ENCODE measurements at regions not wholly inside any gene's neighbourhood (a gene's known extent, or its start where the extent isn't known, plus 50 kb on each side); places are given as distances from the start of the nearest gene placed in this dataset.
A peak's percentile ranks its signal among the peaks of the same experiment; 100 is the strongest.
"Not testable (repeated sequence)": the region's sequence is repeated elsewhere in the genome, so short reads cannot be mapped to it uniquely, and the experiment has no call there.

DNA sequence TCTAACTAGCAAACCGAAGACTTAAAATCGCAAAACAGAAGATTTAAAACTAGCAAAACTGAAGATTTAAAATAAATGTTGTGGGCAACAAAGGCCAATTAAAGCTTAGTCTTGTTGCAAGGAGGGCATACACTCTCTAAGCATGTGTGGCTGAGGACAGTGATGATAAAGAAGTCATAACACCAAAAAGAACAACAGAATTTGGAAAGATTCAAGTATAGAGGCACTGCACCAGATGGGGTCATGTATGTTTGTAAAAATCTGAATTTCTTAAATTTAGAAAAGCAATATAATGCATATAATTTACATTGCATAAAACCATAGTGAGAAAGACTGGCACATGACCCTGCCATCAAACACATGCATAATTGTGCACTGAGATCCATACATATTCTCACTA is 743.8 kb downstream of the TAF11L14 start:
- Mint-ChIP-seq H3K9me3 (no peaks in the 10 kb centered on the region), H3K4me1 (no peaks in the 10 kb centered on the region), H3K36me3 (no peaks in the 10 kb centered on the region), H3K27me3 (no peaks in the 10 kb centered on the region), H3K27ac (no peak overlapping the region), H3K4me3 (no peak overlapping the region)
- no peak for DNase-seq

DNA sequence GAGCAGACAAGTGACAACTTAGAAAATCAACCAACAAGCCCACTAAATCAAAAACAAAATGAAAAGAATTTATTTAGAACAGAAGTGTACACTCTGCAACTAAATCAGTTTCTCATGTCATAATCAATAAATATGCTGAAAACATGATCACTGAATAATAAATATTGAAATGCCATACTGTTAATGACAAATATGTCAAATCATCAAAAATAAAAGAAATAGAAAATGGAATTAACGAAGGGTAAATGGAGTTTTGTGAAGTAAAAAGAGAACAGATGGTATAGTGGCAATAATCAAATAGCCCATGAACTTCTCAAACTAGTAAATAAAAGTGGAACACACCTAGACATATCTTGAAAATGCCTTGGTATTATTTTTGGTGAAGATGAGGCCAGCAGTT is 744.9 kb downstream of the TAF11L14 start:
- no peaks in the 10 kb centered on the region for H3K4me1 Mint-ChIP-seq
- H3K9me3 Mint-ChIP-seq: no peaks in the 10 kb centered on the region
- H3K36me3 Mint-ChIP-seq: no peaks in the 10 kb centered on the region
- DNase-seq: no peak
- no peak overlapping the region for H3K27ac Mint-ChIP-seq
- H3K4me3 Mint-ChIP-seq: no peak overlapping the region
- no peaks in the 10 kb centered on the region for H3K27me3 Mint-ChIP-seq

- Mint-ChIP-seq H3K27ac (no peak overlapping the region), H3K27me3 (no peaks in the 10 kb centered on the region), H3K4me3 (no peak overlapping the region), H3K9me3 (no peaks in the 10 kb centered on the region), H3K36me3 (no peaks in the 10 kb centered on the region), H3K4me1 (no peaks in the 10 kb centered on the region)
- no peak for DNase-seq
Observed at GRCh38 chr5:18380729-18381362, 746.6 kb downstream of the TAF11L14 start.

- Mint-ChIP-seq H3K9me3 (no peaks in the 10 kb centered on the region), H3K27me3 (no peaks in the 10 kb centered on the region), H3K27ac (no peak overlapping the region)
Observed at GRCh38 chr5:18393565-18394442, 759.5 kb downstream of the TAF11L14 start.

GRCh38 chr5:18394443-18394804 is 760.2 kb downstream of the TAF11L14 start:
- Mint-ChIP-seq H3K27ac (no peak overlapping the region), H3K4me3 (no peak overlapping the region), H3K4me1 (no peaks in the 10 kb centered on the region), H3K36me3 (no peaks in the 10 kb centered on the region), H3K27me3 (no peaks in the 10 kb centered on the region), H3K9me3 (no peaks in the 10 kb centered on the region)
- no peak for DNase-seq

More at GRCh38 chr5:18393565-18394442, 759.5 kb downstream of the TAF11L14 start:
- DNase-seq: peak; percentile 18
- Mint-ChIP-seq H3K4me1 (no peaks in the 10 kb centered on the region), H3K4me3 (no peak overlapping the region), H3K36me3 (no peaks in the 10 kb centered on the region)

- Mint-ChIP-seq H3K9me3 (no peaks in the 10 kb centered on the region), H3K27me3 (no peaks in the 10 kb centered on the region), H3K36me3 (no peaks in the 10 kb centered on the region), H3K4me3 (no peak overlapping the region), H3K4me1 (no peaks in the 10 kb centered on the region), H3K27ac (no peak overlapping the region)
- no peak for DNase-seq
Observed at GRCh38 chr5:18395126-18396110, 761.2 kb downstream of the TAF11L14 start.

DNA sequence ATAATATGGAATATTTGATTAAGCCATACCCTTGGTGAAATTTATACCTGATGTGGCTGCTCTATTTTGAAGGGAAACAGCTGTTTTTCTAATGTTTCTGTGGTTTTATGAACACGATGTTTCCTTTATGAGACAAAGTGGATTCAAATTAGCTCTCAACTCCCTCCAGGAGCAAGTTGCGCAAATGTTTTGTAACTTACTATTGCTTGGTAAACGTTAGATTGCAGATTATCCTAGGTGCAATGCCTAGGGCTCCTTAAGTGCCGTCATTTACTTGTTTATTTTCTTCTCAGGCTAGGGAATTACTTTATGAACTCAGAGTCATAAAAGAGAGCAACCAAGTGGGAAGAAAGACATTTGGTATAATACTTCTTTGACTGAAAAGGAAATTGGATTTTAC is 763.1 kb downstream of the TAF11L14 start:
- Mint-ChIP-seq H3K9me3 (no peaks in the 10 kb centered on the region), H3K4me1 (no peaks in the 10 kb centered on the region), H3K27me3 (no peaks in the 10 kb centered on the region), H3K27ac (no peak overlapping the region), H3K36me3 (no peaks in the 10 kb centered on the region), H3K4me3 (no peak overlapping the region)
- no peak for DNase-seq

GRCh38 chr5:18397891-18398290 is 763.6 kb downstream of the TAF11L14 start:
- Mint-ChIP-seq H3K4me3 (no peak overlapping the region), H3K36me3 (no peaks in the 10 kb centered on the region), H3K27ac (no peak overlapping the region), H3K27me3 (no peaks in the 10 kb centered on the region), H3K9me3 (no peaks in the 10 kb centered on the region), H3K4me1 (no peaks in the 10 kb centered on the region)
- DNase-seq: no peak

DNA sequence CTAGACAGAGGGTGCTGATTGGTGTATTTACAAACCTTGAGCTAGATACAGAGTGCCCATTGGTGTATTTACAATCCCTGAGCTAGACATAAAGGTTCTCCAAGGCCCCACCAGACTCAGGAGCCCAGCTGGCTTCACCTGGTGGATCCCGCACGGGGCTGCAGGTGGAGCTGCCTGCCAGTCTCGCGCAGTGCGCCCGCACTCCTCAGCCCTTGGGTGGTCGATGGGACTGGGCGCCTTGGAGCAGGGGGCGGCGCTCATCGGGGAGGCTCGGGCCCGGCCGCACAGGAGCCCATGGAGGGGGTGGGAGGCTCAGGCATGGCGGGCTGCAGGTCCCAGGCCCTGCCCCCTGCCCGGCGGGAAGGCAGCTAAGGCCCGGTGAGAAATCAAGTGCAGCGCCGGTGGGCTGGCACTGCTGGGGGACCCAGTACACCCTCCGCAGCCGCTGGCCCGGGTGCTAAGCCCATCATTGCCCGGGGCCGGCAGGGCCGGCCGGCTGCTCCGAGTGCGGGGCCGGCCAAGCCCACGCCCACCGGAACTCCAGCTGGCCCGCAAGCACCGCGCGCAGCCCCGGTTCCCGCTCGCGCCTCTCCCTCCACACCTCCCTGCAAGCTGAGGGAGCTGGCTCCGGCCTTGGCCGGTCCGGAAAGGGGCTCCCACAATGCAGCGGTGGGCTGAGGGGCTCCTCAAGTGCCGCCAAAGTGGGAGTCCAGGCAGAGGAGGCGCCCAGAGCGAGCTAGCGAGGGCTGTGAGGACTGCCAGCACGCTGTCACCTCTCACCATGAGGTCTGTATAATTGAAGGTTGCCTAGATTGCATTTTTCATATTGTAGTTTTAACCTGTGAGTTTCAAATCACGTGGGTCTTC is 765.4 kb downstream of the TAF11L14 start:
- not testable (repeated sequence) for H3K27me3 Mint-ChIP-seq, H3K27ac Mint-ChIP-seq, H3K36me3 Mint-ChIP-seq, DNase-seq, H3K4me3 Mint-ChIP-seq, H3K9me3 Mint-ChIP-seq, H3K4me1 Mint-ChIP-seq

DNA sequence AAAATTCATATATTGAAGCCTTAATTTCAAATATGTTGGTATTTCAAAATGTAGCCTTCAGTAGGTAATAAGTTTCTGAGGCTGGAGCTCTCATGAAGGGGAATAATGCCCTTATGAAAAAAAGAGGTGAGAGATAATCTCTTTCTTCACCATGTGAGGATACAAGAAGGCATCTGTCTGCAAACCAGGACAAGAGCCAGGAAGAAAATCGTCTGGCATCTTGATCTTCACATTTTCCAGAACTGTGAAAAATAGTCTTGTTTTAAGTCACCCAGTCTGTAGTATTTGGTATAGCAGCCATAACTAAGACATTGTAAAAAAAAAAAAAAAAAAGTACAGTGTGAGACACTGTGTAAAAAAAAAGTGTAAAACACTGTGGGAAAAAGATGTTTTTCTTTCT is 768.9 kb downstream of the TAF11L14 start:
- H3K36me3 Mint-ChIP-seq: no peaks in the 10 kb centered on the region
- no peak for DNase-seq
- no peaks in the 10 kb centered on the region for H3K4me1 Mint-ChIP-seq
- no peaks in the 10 kb centered on the region for H3K27me3 Mint-ChIP-seq
- H3K4me3 Mint-ChIP-seq: no peak overlapping the region
- H3K27ac Mint-ChIP-seq: no peak overlapping the region
- peaks cover 1% of the 10 kb centered on the region for H3K9me3 Mint-ChIP-seq

DNA sequence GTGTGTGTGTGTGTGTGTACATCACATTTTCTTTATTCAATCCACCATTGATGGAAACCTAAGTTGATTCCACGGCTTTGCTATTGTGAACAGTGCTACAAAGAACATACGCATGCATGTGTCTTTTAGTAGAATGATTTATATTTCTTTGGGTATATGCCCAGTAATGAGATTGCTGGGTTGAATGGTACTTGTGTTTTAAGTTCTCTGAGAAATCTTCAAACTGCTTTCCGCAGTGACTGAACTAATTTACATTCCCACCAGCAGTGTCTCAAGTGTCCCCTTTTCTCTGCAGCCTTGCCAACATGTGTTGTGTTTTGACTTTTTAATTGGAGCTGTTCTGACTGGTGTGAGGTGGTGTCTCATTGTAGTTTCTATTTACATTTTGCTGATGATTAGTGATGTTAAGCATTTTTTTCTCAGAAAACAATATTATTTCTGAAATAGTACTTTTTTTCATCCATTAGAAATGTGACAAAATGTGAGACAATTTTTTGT is 769.7 kb downstream of the TAF11L14 start:
- H3K4me3 Mint-ChIP-seq: no peak overlapping the region
- H3K27me3 Mint-ChIP-seq: no peaks in the 10 kb centered on the region
- H3K9me3 Mint-ChIP-seq: peaks cover 1% of the 10 kb centered on the region
- H3K27ac Mint-ChIP-seq: no peak overlapping the region
- H3K4me1 Mint-ChIP-seq: no peaks in the 10 kb centered on the region
- H3K36me3 Mint-ChIP-seq: no peaks in the 10 kb centered on the region
- no peak for DNase-seq

DNA sequence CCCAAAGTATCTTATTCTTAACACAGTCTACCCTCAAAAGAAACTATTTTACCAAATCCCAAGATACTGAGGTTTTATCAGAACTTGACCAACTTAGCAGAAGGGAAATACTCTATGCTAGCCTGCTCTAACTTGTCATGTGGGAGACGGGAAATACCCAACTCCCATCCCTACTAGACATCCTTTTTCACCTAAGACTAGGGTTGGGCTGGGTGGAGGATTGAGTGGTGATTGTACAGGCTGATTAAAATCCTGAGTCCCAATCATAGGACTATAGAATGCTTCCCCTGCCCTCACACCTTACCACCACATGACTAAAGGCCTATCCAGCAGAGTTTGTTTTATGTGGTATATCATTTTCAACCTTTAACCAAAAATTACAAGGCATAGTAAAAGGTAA is 786.5 kb downstream of the TAF11L14 start:
- no peak for DNase-seq
- Mint-ChIP-seq H3K9me3 (peaks cover 3% of the 10 kb centered on the region), H3K4me3 (no peak overlapping the region), H3K27ac (no peak overlapping the region), H3K4me1 (no peaks in the 10 kb centered on the region), H3K36me3 (no peaks in the 10 kb centered on the region), H3K27me3 (no peaks in the 10 kb centered on the region)

DNA sequence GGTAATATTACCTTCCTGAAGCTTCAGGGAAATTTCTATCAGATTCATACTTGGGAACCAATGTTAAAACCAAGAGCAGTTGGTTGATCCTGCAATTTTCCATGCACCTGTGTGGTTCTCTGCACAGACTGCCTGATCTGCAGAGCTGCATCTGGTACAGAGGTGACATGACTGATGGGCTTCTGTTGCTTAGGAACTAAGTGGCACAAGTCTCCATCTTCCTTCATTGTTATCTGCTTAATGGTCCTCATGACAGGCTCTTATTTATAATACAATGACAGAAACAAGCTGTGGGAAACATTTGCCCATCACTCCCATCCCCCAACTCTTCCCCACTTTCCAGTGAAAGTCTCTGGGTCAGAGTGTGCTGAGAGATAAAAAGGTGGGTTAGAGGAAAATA is 799.1 kb downstream of the TAF11L14 start:
- no peak for DNase-seq
- H3K27me3 Mint-ChIP-seq: no peaks in the 10 kb centered on the region
- no peak overlapping the region for H3K27ac Mint-ChIP-seq
- H3K36me3 Mint-ChIP-seq: no peaks in the 10 kb centered on the region
- H3K4me3 Mint-ChIP-seq: no peak overlapping the region
- no peaks in the 10 kb centered on the region for H3K4me1 Mint-ChIP-seq
- no peaks in the 10 kb centered on the region for H3K9me3 Mint-ChIP-seq

DNA sequence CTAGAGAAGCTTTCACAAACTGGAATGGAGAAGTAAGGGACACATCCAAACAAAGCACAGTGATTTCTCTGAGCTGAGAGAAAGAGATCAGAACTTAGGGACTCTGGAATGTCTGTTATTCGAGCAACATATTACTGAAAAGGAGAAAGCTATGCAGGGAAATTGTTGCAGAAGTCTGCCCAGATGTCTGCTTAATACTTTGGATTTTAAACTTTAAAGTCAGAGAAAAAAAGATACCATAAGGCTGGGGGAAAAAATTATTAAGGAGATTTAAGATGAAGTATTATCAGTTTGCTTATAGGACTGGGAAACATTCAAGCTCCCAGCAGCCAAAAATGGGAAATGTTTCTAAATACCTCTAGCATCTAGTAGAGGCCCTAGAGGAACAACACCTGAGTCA is 803.9 kb downstream of the TAF11L14 start:
- Mint-ChIP-seq H3K4me1 (no peaks in the 10 kb centered on the region), H3K27me3 (no peaks in the 10 kb centered on the region), H3K27ac (no peak overlapping the region), H3K9me3 (no peaks in the 10 kb centered on the region), H3K4me3 (no peak overlapping the region), H3K36me3 (no peaks in the 10 kb centered on the region)
- DNase-seq: no peak

All from activated naive CD8-positive, alpha-beta T cell treated with anti-CD3 and anti-CD28 coated beads for 36 hours (primary cell).